Esophagus muscularis mucosa (tissue), 2 donors: ENCODE measurements at regions not wholly inside any gene's neighbourhood (a gene's known extent, or its start where the extent isn't known, plus 50 kb on each side); places are given as distances from the start of the nearest gene placed in this dataset.

Experiments
- EP300 ChIP-seq: sonication (generic); formaldehyde crosslinking; IDR thresholded peaks from one replicate; pipeline ENCODE4 v1.6.1; 2017; ENCODE audit warnings: antibody characterized with exemption
- POLR2A ChIP-seq: fragments of 450-650 bp; IDR thresholded peaks from one replicate; pipeline ENCODE4 v1.6.1; 2017; ENCODE audit warnings: antibody characterized with exemption, moderate library complexity, mild to moderate bottlenecking, low read depth

DNA sequence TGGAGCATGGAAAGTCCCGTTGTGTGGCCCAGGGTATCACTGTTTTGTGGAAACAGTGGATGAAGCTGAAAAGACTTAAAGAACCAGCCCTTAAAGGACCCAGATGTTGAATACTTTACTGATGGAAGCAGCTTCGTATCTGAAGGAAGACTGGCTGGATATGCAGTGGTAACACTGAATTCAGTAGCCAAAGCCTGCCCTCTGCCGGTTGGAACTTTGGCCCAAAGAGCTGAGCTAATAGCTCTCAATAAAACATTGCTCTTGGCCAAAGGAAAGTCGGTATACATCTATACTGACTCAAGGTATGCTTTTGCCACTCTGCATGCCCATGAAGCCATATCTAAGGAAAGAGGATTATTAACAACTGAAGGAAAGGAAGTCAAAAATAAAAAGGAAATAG is 885.4 kb downstream of the PDCD6IP start:
- no peak for TF ChIP-seq EP300
- TF ChIP-seq POLR2A, result no peak
